WI38 (cell line): ENCODE measurements at regions not wholly inside any gene's neighbourhood (a gene's known extent, or its start where the extent isn't known, plus 50 kb on each side); places are given as distances from the start of the nearest gene placed in this dataset.
A peak's percentile ranks its signal among the peaks of the same experiment; 100 is the strongest.
"Not testable (repeated sequence)": the region's sequence is repeated elsewhere in the genome, so short reads cannot be mapped to it uniquely, and the experiment has no call there.

Experiments
- H3K4me3 ChIP-seq: 2 replicates; pipeline ENCODE4 v1.5.1; 2011; ENCODE audit warnings: low read depth, mild to moderate bottlenecking, control low read depth, low read length
- CTCF ChIP-seq: IDR thresholded peaks from 2 replicates; pipeline ENCODE4 v1.5.1; 2012; ENCODE audit warnings: low read depth, mild to moderate bottlenecking, control low read depth, low read length

- no peak for TF ChIP-seq CTCF
- H3K4me3 ChIP-seq: no peak overlapping the region
Measured at GRCh38 chr2:180698668-180699067, 281.7 kb upstream of the UBE2E3 start.

DNA sequence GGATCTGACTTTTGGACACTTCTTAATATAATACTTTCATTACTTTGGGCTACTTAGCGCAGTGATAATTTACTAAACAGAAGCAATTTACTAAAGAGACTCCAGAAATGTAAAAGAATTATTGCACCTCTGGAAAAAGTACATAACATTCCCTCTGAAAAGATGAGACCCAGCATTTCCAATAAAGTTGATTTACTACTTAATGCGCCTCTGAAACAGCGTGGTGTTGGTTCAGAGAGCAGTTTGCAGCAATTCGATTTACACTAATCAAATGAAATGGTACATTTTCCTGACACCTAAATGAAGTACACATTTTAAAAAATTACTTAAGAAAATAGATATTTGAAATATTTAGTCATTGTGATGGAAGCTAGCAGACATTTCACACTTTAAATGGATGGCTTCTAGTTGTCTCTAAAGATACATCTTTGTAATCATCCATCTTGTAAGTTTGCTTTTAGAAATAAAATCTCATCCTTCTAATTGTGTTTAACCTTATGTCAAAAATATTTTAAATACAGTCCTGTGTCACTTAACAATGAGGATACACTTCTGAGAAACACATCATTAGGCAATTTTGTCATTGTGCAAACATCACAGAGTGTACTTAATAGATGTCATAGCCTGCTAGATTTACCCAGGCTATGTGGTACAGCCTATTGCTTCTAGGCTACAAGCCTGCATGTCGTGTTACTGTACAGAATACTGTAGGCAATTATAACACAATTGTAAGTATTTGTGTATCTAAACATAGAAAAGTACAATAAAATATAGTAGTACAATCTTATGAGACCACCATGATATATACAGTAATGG, 284.6 kb upstream of the UBE2E3 start:
- no peak for TF ChIP-seq CTCF
- no peak overlapping the region for H3K4me3 ChIP-seq

GRCh38 chr2:180694445-180695421, 285.7 kb upstream of the UBE2E3 start:
- peak overlapping the region; percentile 8; the same call in 1 of the 2 replicates for H3K4me3 ChIP-seq
- no peak for TF ChIP-seq CTCF

GRCh38 chr2:180692322-180692721, 288.1 kb upstream of the UBE2E3 start:
- no peak for TF ChIP-seq CTCF
- H3K4me3 ChIP-seq: no peak overlapping the region

DNA sequence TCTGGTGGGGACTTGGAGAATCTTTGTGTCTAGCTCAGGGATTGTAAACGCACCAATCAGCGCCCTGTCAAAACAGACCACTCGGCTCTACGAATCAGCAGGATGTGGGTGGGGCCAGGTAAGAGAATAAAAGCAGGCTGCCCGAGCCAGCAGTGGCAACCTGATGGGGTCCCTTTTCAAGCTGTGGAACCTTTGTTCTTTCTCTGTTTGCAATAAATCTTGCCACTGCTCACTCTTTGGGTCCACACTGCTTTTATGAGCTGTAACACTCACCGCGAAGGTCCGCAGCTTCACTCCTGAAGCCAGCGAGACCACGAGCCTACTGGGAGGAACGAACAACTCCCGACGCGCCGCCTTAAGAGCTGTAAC, 288.6 kb upstream of the UBE2E3 start:
- H3K4me3 ChIP-seq: not testable (repeated sequence)

- H3K4me3 ChIP-seq: not testable (repeated sequence)
Measured at GRCh38 chr2:180691186-180691854, 289.1 kb upstream of the UBE2E3 start.

DNA sequence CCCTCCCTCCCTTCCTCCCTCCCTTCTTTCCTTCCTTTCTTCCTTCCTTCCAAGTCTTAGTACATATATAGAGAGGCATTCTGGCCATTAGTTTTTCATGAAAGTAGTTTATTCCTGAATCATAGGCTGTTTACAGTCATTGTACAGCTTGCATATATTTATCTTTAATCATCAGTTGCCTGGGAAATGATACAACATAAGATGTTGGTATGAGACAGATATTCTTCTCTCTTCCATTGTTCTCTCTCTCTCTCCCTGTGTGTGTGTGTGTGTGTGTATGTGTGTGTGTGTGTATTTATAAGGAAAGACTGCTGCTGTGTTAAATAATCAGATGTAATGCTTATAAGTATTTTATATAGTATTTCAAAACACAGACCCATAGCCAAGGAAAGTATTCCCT, 289.8 kb upstream of the UBE2E3 start:
- no peak for TF ChIP-seq CTCF
- H3K4me3 ChIP-seq: no peak overlapping the region

DNA sequence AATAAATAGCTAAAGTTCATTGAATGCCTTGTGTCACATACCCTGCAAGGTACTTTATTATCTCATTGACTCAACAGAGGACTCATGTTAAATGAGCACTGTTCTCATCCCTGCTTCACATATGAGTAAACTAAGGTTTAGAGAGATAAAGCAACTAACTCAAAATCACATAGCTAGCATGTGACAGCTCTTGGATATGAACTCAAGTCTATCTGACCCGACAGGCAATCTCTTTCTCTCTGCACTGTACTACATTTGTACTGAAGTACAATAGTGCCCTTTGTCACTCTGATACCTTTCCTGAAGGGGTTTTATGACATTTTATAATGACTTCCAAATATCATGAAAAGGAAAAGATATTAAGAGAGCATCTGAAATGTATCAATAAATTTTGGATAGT, 297.5 kb upstream of the UBE2E3 start:
- TF ChIP-seq CTCF: no peak
- H3K4me3 ChIP-seq: no peak overlapping the region
